ENCODE measurements at regions not wholly inside any gene's neighbourhood (a gene's known extent, or its start where the extent isn't known, plus 50 kb on each side); places are given as distances from the start of the nearest gene placed in this dataset.

GRCh38 chr2:15839426-15840124, 100.8 kb upstream of the MYCN start (continued):
- TF ChIP-seq CHD7 (IDR thresholded peaks at IDR 0.05; ENCODE audit: insufficient replicate concordance, low read length) (no peak), CREB1 (IDR thresholded peaks at IDR 0.05) (no peak), CTBP2 (IDR thresholded peaks at IDR 0.05; ENCODE audit: borderline replicate concordance, insufficient read depth, insufficient read length, low read length) (no peak), RAD21 (IDR thresholded peaks at IDR 0.05 in 1 of 2, conservative IDR thresholded peaks at IDR 0.05 in 1 of 2; ENCODE audit: low read depth in 2 of 2, low read length in 2 of 2) (no peak), POU5F1 (IDR thresholded peaks at IDR 0.05; ENCODE audit: low read depth, low read length) (no peak), E2F6 (IDR thresholded peaks at IDR 0.05) (no peak), SP2 (IDR thresholded peaks at IDR 0.05; ENCODE audit: low read length) (no peak), KDM4A (IDR thresholded peaks at IDR 0.05; ENCODE audit: low read depth, low read length, severe bottlenecking) (no peak), BCL11A (IDR thresholded peaks at IDR 0.05; ENCODE audit: low read depth in 2 of 2, low read length in 2 of 2) (no peak), SIRT6 (IDR thresholded peaks at IDR 0.05; ENCODE audit: low read length) (no peak)
